ENCODE measurements at regions not wholly inside any gene's neighbourhood (a gene's known extent, or its start where the extent isn't known, plus 50 kb on each side); places are given as distances from the start of the nearest gene placed in this dataset.

DNA sequence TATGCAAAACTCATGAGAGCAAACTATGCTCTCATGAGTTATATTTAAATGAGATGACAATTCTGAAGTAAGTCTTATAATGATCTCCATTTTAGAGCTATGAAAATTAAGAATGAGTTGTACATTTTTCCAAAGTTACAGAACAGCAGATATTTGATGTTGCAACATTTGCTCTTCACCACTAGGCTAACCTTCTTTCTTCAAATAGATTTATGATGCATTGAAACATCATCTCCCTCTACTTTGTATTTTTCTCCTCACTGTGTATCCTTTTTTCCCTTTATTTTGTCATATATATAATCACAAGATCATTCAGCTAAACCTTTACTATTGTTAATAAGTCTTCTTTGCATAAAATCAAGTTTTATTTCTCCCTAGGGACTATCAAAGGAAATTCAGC lies 497.7 kb upstream of the TYRP1 start (continued):
- TF ChIP-seq HMGA2 (CRISPR knock-in tag; IDR thresholded peaks at IDR 0.05) (no peak), JUN (CRISPR knock-in tag; IDR thresholded peaks at IDR 0.05) (no peak)
- TF ChIP-seq, protein P1, sequence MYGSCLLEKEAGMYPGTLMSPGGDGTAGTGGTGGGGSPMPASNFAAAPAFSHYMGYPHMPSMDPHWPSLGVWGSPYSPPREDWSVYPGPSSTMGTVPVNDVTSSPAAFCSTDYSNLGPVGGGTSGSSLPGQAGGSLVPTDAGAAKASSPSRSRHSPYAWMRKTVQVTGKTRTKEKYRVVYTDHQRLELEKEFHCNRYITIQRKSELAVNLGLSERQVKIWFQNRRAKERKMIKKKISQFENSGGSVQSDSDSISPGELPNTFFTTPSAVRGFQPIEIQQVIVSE (CRISPR knock-in tag; IDR thresholded peaks at IDR 0.05; ENCODE audit: borderline replicate concordance) = no peak
- TF ChIP-seq, protein P2, sequence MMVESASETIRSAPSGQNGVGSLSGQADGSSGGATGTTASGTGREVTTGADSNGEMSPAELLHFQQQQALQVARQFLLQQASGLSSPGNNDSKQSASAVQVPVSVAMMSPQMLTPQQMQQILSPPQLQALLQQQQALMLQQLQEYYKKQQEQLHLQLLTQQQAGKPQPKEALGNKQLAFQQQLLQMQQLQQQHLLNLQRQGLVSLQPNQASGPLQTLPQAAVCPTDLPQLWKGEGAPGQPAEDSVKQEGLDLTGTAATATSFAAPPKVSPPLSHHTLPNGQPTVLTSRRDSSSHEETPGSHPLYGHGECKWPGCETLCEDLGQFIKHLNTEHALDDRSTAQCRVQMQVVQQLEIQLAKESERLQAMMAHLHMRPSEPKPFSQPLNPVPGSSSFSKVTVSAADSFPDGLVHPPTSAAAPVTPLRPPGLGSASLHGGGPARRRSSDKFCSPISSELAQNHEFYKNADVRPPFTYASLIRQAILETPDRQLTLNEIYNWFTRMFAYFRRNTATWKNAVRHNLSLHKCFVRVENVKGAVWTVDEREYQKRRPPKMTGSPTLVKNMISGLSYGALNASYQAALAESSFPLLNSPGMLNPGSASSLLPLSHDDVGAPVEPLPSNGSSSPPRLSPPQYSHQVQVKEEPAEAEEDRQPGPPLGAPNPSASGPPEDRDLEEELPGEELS (CRISPR knock-in tag; IDR thresholded peaks at IDR 0.05) = no peak

DNA sequence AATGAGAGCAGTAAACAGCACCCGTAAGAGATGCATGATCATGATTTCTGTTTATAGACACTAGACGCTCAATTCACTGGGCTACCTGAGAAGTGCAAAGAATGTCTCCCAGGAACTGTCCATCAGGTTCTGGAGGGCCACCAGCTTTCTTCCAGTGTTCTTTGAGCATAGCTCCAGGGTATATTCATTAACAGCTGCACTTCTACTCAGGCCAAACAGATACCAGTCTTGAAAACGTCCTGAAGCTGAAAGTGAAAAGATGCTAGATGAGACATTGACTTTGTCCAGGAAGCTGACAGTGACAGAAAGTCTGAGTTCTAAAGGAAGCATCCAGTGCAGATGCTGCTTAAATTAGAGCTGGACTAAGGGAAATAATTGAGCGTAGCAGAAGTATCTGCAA lies 488.7 kb upstream of the TYRP1 start:
- ChIA-PET CTCF (no interaction called here), POLR2A (no interaction called here)
- Mint-ChIP-seq H3K36me3 (no peaks in the 10 kb centered on the region), H3K4me3 (no peak overlapping the region), H3K9me3 (peaks cover 3% of the 10 kb centered on the region; the same call in 1 of the 2 replicates), H3K27me3 (ENCODE audit: low read depth) (no peaks in the 10 kb centered on the region), H3K4me1 (0 out of 2 replicates have a peak, but pooled peaks cover 3% of the 10 kb centered on the region), H3K27ac (no peak overlapping the region)
- ATAC-seq (no peak), DNase-seq (ENCODE audit: low spot score) (no peak)
- no peak for TF ChIP-seq ZNF232 (CRISPR knock-in tag; IDR thresholded peaks at IDR 0.05)

DNA sequence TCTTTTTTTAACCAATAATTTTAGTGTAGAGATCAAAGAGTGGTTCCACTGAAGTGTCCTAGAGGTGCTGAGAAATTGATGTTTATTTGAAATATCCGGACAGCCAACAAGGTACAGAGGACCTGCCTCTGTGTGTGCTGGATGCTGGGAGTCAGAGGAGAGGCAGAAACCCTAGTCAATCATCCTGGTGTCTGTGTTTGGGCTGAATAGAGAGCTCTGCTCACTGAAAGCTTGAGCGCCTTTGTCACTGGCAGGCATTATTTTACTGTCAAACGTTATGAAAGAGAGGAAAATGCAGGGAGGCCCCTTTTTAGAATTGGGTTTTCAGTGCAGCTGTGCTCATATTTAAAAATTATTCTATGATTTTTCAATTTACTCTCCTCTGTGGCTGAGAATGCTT lies 480.3 kb upstream of the TYRP1 start:
- no peak overlapping the region for H3K4me3 Mint-ChIP-seq
- ATAC-seq = no peak
- TF ChIP-seq, protein P3, sequence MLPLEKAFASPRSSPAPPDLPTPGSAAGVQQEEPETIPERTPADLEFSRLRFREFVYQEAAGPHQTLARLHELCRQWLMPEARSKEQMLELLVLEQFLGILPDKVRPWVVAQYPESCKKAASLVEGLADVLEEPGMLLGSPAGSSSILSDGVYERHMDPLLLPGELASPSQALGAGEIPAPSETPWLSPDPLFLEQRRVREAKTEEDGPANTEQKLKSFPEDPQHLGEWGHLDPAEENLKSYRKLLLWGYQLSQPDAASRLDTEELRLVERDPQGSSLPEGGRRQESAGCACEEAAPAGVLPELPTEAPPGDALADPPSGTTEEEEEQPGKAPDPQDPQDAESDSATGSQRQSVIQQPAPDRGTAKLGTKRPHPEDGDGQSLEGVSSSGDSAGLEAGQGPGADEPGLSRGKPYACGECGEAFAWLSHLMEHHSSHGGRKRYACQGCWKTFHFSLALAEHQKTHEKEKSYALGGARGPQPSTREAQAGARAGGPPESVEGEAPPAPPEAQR (CRISPR knock-in tag; IDR thresholded peaks at IDR 0.05) = no peak
- no peak for TF ChIP-seq MXD4 (CRISPR knock-in tag; IDR thresholded peaks at IDR 0.05; ENCODE audit: borderline replicate concordance)
- TF ChIP-seq HMGA2 (CRISPR knock-in tag; IDR thresholded peaks at IDR 0.05) = no peak
- TF ChIP-seq, protein P4, sequence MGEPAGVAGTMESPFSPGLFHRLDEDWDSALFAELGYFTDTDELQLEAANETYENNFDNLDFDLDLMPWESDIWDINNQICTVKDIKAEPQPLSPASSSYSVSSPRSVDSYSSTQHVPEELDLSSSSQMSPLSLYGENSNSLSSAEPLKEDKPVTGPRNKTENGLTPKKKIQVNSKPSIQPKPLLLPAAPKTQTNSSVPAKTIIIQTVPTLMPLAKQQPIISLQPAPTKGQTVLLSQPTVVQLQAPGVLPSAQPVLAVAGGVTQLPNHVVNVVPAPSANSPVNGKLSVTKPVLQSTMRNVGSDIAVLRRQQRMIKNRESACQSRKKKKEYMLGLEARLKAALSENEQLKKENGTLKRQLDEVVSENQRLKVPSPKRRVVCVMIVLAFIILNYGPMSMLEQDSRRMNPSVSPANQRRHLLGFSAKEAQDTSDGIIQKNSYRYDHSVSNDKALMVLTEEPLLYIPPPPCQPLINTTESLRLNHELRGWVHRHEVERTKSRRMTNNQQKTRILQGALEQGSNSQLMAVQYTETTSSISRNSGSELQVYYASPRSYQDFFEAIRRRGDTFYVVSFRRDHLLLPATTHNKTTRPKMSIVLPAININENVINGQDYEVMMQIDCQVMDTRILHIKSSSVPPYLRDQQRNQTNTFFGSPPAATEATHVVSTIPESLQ (CRISPR knock-in tag; IDR thresholded peaks at IDR 0.05) = no peak
- TF ChIP-seq KAT7 (CRISPR knock-in tag; IDR thresholded peaks at IDR 0.05; ENCODE audit: borderline replicate concordance) = no peak
- no peak for TF ChIP-seq ELF4 (CRISPR knock-in tag; IDR thresholded peaks at IDR 0.05; ENCODE audit: low read depth)
- TF ChIP-seq, protein P5, sequence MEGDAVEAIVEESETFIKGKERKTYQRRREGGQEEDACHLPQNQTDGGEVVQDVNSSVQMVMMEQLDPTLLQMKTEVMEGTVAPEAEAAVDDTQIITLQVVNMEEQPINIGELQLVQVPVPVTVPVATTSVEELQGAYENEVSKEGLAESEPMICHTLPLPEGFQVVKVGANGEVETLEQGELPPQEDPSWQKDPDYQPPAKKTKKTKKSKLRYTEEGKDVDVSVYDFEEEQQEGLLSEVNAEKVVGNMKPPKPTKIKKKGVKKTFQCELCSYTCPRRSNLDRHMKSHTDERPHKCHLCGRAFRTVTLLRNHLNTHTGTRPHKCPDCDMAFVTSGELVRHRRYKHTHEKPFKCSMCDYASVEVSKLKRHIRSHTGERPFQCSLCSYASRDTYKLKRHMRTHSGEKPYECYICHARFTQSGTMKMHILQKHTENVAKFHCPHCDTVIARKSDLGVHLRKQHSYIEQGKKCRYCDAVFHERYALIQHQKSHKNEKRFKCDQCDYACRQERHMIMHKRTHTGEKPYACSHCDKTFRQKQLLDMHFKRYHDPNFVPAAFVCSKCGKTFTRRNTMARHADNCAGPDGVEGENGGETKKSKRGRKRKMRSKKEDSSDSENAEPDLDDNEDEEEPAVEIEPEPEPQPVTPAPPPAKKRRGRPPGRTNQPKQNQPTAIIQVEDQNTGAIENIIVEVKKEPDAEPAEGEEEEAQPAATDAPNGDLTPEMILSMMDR (IDR thresholded peaks at IDR 0.05) = no peak
- no peak for TF ChIP-seq ZNF138 (CRISPR knock-in tag; conservative IDR thresholded peaks at IDR 0.05)
- TF ChIP-seq RELA (CRISPR knock-in tag; IDR thresholded peaks at IDR 0.05; ENCODE audit: borderline replicate concordance) = no peak
- TF ChIP-seq, protein P1 (CRISPR knock-in tag; IDR thresholded peaks at IDR 0.05; ENCODE audit: borderline replicate concordance) = no peak
- TF ChIP-seq SMAD4 (CRISPR knock-in tag; IDR thresholded peaks at IDR 0.05) = no peak
- peaks cover 19% of the 10 kb centered on the region for H3K9me3 Mint-ChIP-seq
- CTCF ChIA-PET = no interaction called here
- H3K36me3 Mint-ChIP-seq = 0 out of 2 replicates have a peak, but pooled peaks cover 2% of the 10 kb centered on the region
- DNase-seq (ENCODE audit: low spot score) = no peak
- H3K27me3 Mint-ChIP-seq (ENCODE audit: low read depth) = no peaks in the 10 kb centered on the region
- POLR2A ChIA-PET = no interaction called here
- no peaks in the 10 kb centered on the region for H3K4me1 Mint-ChIP-seq
- no peak overlapping the region for H3K27ac Mint-ChIP-seq
